ENCODE measurements at regions not wholly inside any gene's neighbourhood (a gene's known extent, or its start where the extent isn't known, plus 50 kb on each side); places are given as distances from the start of the nearest gene placed in this dataset.
"Not testable (repeated sequence)": the region's sequence is repeated elsewhere in the genome, so short reads cannot be mapped to it uniquely, and the experiment has no call there.

- Histone ChIP-seq H3K27me3 (no peaks in the 10 kb centered on the region), H3K36me3 (no peaks in the 10 kb centered on the region), H3K4me1 (no peaks in the 10 kb centered on the region), H3K27ac (no peak overlapping the region), H3K9me3 (no peaks in the 10 kb centered on the region), H3K4me3 (no peak overlapping the region)
- DNase-seq (ENCODE audit: low spot score in 2 of 2): no peak
- TF ChIP-seq POLR2AphosphoS5 (IDR thresholded peaks at IDR 0.05) (no peak), POLR2A (IDR thresholded peaks at IDR 0.05) (no peak), CTCF (IDR thresholded peaks at IDR 0.05) (no peak)
- intact Hi-C loops (cut with DNase I; ENCODE audit: low total_unique reads): no loop called here
Measured at GRCh38 chr3:127438951-127439350, 151.1 kb upstream of the PRR20G start.

GRCh38 chr3:127438371-127438770 is 150.5 kb upstream of the PRR20G start:
- H3K27ac ChIP-seq: no peak overlapping the region
- no peak for DNase-seq (ENCODE audit: low spot score in 2 of 2)
- no peaks in the 10 kb centered on the region for H3K4me1 ChIP-seq
- intact Hi-C loops (cut with DNase I; ENCODE audit: low total_unique reads): no loop called here
- H3K27me3 ChIP-seq: no peaks in the 10 kb centered on the region
- H3K9me3 ChIP-seq: no peaks in the 10 kb centered on the region
- TF ChIP-seq POLR2AphosphoS5 (IDR thresholded peaks at IDR 0.05) (no peak), CTCF (IDR thresholded peaks at IDR 0.05) (no peak), POLR2A (IDR thresholded peaks at IDR 0.05) (no peak)
- no peaks in the 10 kb centered on the region for H3K36me3 ChIP-seq
- H3K4me3 ChIP-seq: no peak overlapping the region

GRCh38 chr3:127435299-127435698 is 147.5 kb upstream of the PRR20G start:
- intact Hi-C loops (cut with DNase I; ENCODE audit: low total_unique reads); DNase-seq (ENCODE audit: low spot score in 2 of 2): not testable (repeated sequence)

GRCh38 chr3:127431066-127431465 is 143.2 kb upstream of the PRR20G start:
- H3K36me3 ChIP-seq: no peaks in the 10 kb centered on the region
- intact Hi-C loops (cut with DNase I; ENCODE audit: low total_unique reads): no loop called here
- no peak for TF ChIP-seq POLR2AphosphoS5 (IDR thresholded peaks at IDR 0.05)
- TF ChIP-seq POLR2A (IDR thresholded peaks at IDR 0.05): no peak
- no peak for TF ChIP-seq CTCF (IDR thresholded peaks at IDR 0.05)
- H3K4me3 ChIP-seq: no peak overlapping the region
- no peak overlapping the region for H3K27ac ChIP-seq
- DNase-seq (ENCODE audit: low spot score in 2 of 2): peak; percentile 16 to 30
- H3K27me3 ChIP-seq: peaks cover 0 to 15% of the 10 kb centered on the region in 2 donors
- no peaks in the 10 kb centered on the region for H3K4me1 ChIP-seq
- no peaks in the 10 kb centered on the region for H3K9me3 ChIP-seq

More at GRCh38 chr3:127435299-127435698, 147.5 kb upstream of the PRR20G start:
- not testable (repeated sequence) for H3K36me3 ChIP-seq, H3K4me3 ChIP-seq, H3K9me3 ChIP-seq, H3K27ac ChIP-seq, H3K4me1 ChIP-seq, H3K27me3 ChIP-seq

- Histone ChIP-seq H3K4me3 (no peak overlapping the region), H3K27ac (no peak overlapping the region), H3K4me1 (no peaks in the 10 kb centered on the region), H3K9me3 (no peaks in the 10 kb centered on the region), H3K27me3 (peaks cover 0 to 23% of the 10 kb centered on the region in 2 donors), H3K36me3 (no peaks in the 10 kb centered on the region)
- no peak for DNase-seq (ENCODE audit: low spot score in 2 of 2)
- TF ChIP-seq POLR2AphosphoS5 (IDR thresholded peaks at IDR 0.05): no peak
- TF ChIP-seq CTCF (IDR thresholded peaks at IDR 0.05): no peak
- no peak for TF ChIP-seq POLR2A (IDR thresholded peaks at IDR 0.05)
- intact Hi-C loops (cut with DNase I; ENCODE audit: low total_unique reads): no loop called here
Measured at GRCh38 chr3:127428344-127428997, 140.6 kb upstream of the PRR20G start.

Measured in breast epithelium (tissue), 4 donors.